Epithelial cell of proximal tubule (primary cell): ENCODE measurements at regions not wholly inside any gene's neighbourhood (a gene's known extent, or its start where the extent isn't known, plus 50 kb on each side); places are given as distances from the start of the nearest gene placed in this dataset.

Source experiments
- DNase-seq: peaks from one replicate; pipeline ENCODE4 v3.0.0-alpha.2; 2011; ENCODE audit warnings: low read depth
- H3K4me3 ChIP-seq: 2 replicates; pipeline ENCODE4 v1.5.1; 2011; ENCODE audit warnings: low read depth, mild to moderate bottlenecking, low read length
- CTCF ChIP-seq: conservative IDR thresholded peaks from 2 replicates; pipeline ENCODE4 v1.5.1; 2012; ENCODE audit warnings: low read depth, mild to moderate bottlenecking, low read length

- no peak for DNase-seq
- H3K4me3 ChIP-seq: no peak overlapping the region
- TF ChIP-seq CTCF: no peak
Observed at GRCh38 chr21:26227130-26227529, 56.6 kb upstream of the APP start.

- TF ChIP-seq CTCF: no peak
- no peak for DNase-seq
- no peak overlapping the region for H3K4me3 ChIP-seq
Observed at GRCh38 chr21:26226724-26227123, 56.2 kb upstream of the APP start.

- H3K4me3 ChIP-seq: no peak overlapping the region
- peak; percentile 18 for DNase-seq
- TF ChIP-seq CTCF: no peak
Observed at GRCh38 chr21:26225046-26225445, 54.5 kb upstream of the APP start.

GRCh38 chr21:26224366-26224765 lies 53.8 kb upstream of the APP start:
- TF ChIP-seq CTCF: no peak
- no peak overlapping the region for H3K4me3 ChIP-seq
- DNase-seq: no peak
